H9 (cell line): ENCODE measurements at regions not wholly inside any gene's neighbourhood (a gene's known extent, or its start where the extent isn't known, plus 50 kb on each side); places are given as distances from the start of the nearest gene placed in this dataset.

Source experiments
- DNase-seq: peaks from one replicate; pipeline ENCODE4 v3.0.0-alpha.2; 2017
- H2AFZ ChIP-seq: one replicate; pipeline ENCODE4 v1.6.1; 2013; ENCODE audit warnings: mild to moderate bottlenecking, low read length, control low read depth, moderate library complexity
- H2AK5ac ChIP-seq: 2 replicates; pipeline ENCODE4 v1.6.1; 2013; ENCODE audit warnings: low read length, control low read depth, mixed read lengths; ENCODE audit not compliant: insufficient read length
- H2BK120ac ChIP-seq: one replicate; pipeline ENCODE4 v1.6.1; 2013; ENCODE audit warnings: low read depth, mild to moderate bottlenecking, low read length, control low read depth, inconsistent platforms; ENCODE audit not compliant: poor library complexity, severe bottlenecking
- H2BK12ac ChIP-seq: 2 replicates; pipeline ENCODE4 v1.6.1; 2013; ENCODE audit warnings: low read length, control low read depth, mixed read lengths, low read depth; ENCODE audit not compliant: insufficient read length
- H2BK15ac ChIP-seq: 2 replicates; pipeline ENCODE4 v1.6.1; 2013; ENCODE audit warnings: low read depth, low read length, control low read depth
- H2BK20ac ChIP-seq: one replicate; pipeline ENCODE4 v1.6.1; 2013; ENCODE audit warnings: low read depth, mild to moderate bottlenecking, low read length, control low read depth, inconsistent platforms; ENCODE audit not compliant: poor library complexity, severe bottlenecking
- H2BK5ac ChIP-seq: 2 replicates; pipeline ENCODE4 v1.6.1; 2013; ENCODE audit warnings: low read length, control low read depth, mixed read lengths; ENCODE audit not compliant: insufficient read length
- H3K14ac ChIP-seq: 2 replicates; pipeline ENCODE4 v1.6.1; 2013; ENCODE audit warnings: low read length, control low read depth; ENCODE audit not compliant: insufficient read depth
- H3K18ac ChIP-seq: 2 replicates; pipeline ENCODE4 v1.6.1; 2013; ENCODE audit warnings: low read depth, mild to moderate bottlenecking, mixed read lengths, low read length, control low read depth; ENCODE audit not compliant: insufficient read length
- H3K23ac ChIP-seq: 2 replicates; pipeline ENCODE4 v1.6.1; 2013; ENCODE audit warnings: low read length, control low read depth, mixed read lengths, low read depth; ENCODE audit not compliant: insufficient read length
- H3K23me2 ChIP-seq: 2 replicates; pipeline ENCODE4 v1.6.1; 2013; ENCODE audit warnings: low read depth, mild to moderate bottlenecking, mixed read lengths, low read length, control low read depth; ENCODE audit not compliant: insufficient read length, poor library complexity, severe bottlenecking
- H3K27ac ChIP-seq: 2 replicates; pipeline ENCODE4 v1.5.1; 2013; ENCODE audit warnings: low read length, control low read depth, mixed read lengths, low read depth; ENCODE audit not compliant: insufficient read length
- H3K27me3 ChIP-seq: 2 replicates; pipeline ENCODE4 v1.6.1; 2013; ENCODE audit warnings: low read length, control low read depth, inconsistent platforms; ENCODE audit not compliant: insufficient read depth
- H3K4ac ChIP-seq: 2 replicates; pipeline ENCODE4 v1.6.1; 2013; ENCODE audit warnings: low read depth, mild to moderate bottlenecking, control low read depth, inconsistent platforms, low read length, moderate library complexity
- H3K4me1 ChIP-seq: 2 replicates; pipeline ENCODE4 v1.6.1; 2013; ENCODE audit warnings: low read length, control low read depth, inconsistent platforms; ENCODE audit not compliant: insufficient read depth
- H3K4me2 ChIP-seq: 2 replicates; pipeline ENCODE4 v1.6.1; 2013; ENCODE audit warnings: low read length, control low read depth, mixed read lengths; ENCODE audit not compliant: insufficient read length, insufficient read depth
- H3K56ac ChIP-seq: 2 replicates; pipeline ENCODE4 v1.6.1; 2013; ENCODE audit warnings: low read depth, mild to moderate bottlenecking, mixed read lengths, low read length, control low read depth; ENCODE audit not compliant: insufficient read length
- H3K79me1 ChIP-seq: 2 replicates; pipeline ENCODE4 v1.6.1; 2013; ENCODE audit warnings: low read depth, mild to moderate bottlenecking, moderate library complexity, low read length, control low read depth, inconsistent platforms; ENCODE audit not compliant: insufficient read depth, poor library complexity, severe bottlenecking
- H3K79me2 ChIP-seq: 2 replicates; pipeline ENCODE4 v1.6.1; 2013; ENCODE audit warnings: low read length, control low read depth, inconsistent platforms; ENCODE audit not compliant: insufficient read depth
- H3K9ac ChIP-seq: 2 replicates; pipeline ENCODE4 v1.6.1; 2013; ENCODE audit warnings: low read length, control low read depth, mixed read lengths; ENCODE audit not compliant: insufficient read length; ENCODE audit errors: extremely low read depth
- H3K9me3 ChIP-seq: one replicate; pipeline ENCODE4 v1.6.1; 2013; ENCODE audit warnings: low read depth, low read length, inconsistent platforms; ENCODE audit not compliant: control insufficient read depth
- H3T11ph ChIP-seq: one replicate; pipeline ENCODE4 v1.6.1; 2013; ENCODE audit warnings: mild to moderate bottlenecking, low read length, control low read depth, inconsistent platforms
- H4K20me1 ChIP-seq: one replicate; pipeline ENCODE4 v1.6.1; 2013; ENCODE audit not compliant: control insufficient read depth, insufficient read length, insufficient read depth
- H4K5ac ChIP-seq: 2 replicates; pipeline ENCODE4 v1.6.1; 2013; ENCODE audit warnings: low read depth, mild to moderate bottlenecking, mixed read lengths, low read length, control low read depth; ENCODE audit not compliant: insufficient read length
- H4K8ac ChIP-seq: replicated peaks from 2 replicates; pipeline ENCODE4 v1.6.1; 2013; ENCODE audit warnings: low read length, control low read depth, mixed read lengths, low read depth; ENCODE audit not compliant: insufficient read length
- H4K91ac ChIP-seq: 2 replicates; pipeline ENCODE4 v1.6.1; 2013; ENCODE audit warnings: low read depth, mild to moderate bottlenecking, moderate library complexity, mixed read lengths, low read length, control low read depth; ENCODE audit not compliant: insufficient read length
- H3K27ac Mint-ChIP-seq, 3 experiments: 2 replicates in 2 of 3; 3 replicates in 1 of 3; pipeline ENCODE4 v1.8.0; 2020 to 2021; ENCODE audit warnings: mixed read lengths in 3 of 3, mild to moderate bottlenecking in 1 of 3, moderate library complexity in 1 of 3
- H3K27me3 Mint-ChIP-seq: 2 replicates; pipeline ENCODE4 v1.8.0; 2021; ENCODE audit warnings: low read depth, mild to moderate bottlenecking, moderate library complexity, mixed read lengths
- H3K36me3 Mint-ChIP-seq, 3 experiments: 2 replicates in 2 of 3; 3 replicates in 1 of 3; pipeline ENCODE4 v1.8.0; 2020 to 2021; ENCODE audit warnings: low read depth in 3 of 3, mixed read lengths in 3 of 3; ENCODE audit not compliant: insufficient read depth in 1 of 3
- H3K4me1 Mint-ChIP-seq, 2 experiments: 2 replicates each; pipeline ENCODE4 v1.8.0; 2020; ENCODE audit warnings: mixed read lengths in 2 of 2
- H3K4me3 Mint-ChIP-seq, 2 experiments: 2 replicates in 1 of 2; 3 replicates in 1 of 2; pipeline ENCODE4 v1.8.0; 2020 to 2021; ENCODE audit warnings: mild to moderate bottlenecking in 2 of 2, mixed read lengths in 2 of 2, moderate library complexity in 1 of 2
- H3K9me3 Mint-ChIP-seq, 2 experiments: 2 replicates in 1 of 2; 3 replicates in 1 of 2; pipeline ENCODE4 v1.8.0; 2020; ENCODE audit warnings: mild to moderate bottlenecking in 2 of 2, mixed read lengths in 2 of 2, moderate library complexity in 1 of 2
- CTCF ChIP-seq: fragments of 200-600 bp; sonication (generic); conservative IDR thresholded peaks from 3 replicates; pipeline ENCODE4 v1.8.0; 2021; ENCODE audit warnings: antibody characterized with exemption, mild to moderate bottlenecking
- WGBS: extraction: QIAGEN DNeasy Blood & Tissue Kit; methylation state at CpG from one replicate; pipeline ENCODE4 v1.1.7; 2013; ENCODE audit warnings: missing lambda C conversion rate, low lambda C conversion rate, mixed read lengths; ENCODE audit not compliant: insufficient read length; ENCODE audit errors: extremely low coverage; 5-methylcytosine and 5-hydroxymethylcytosine counted together

GRCh38 chr13:79051472-79051871 lies 354.6 kb downstream of the RBM26 start:
- H4K20me1 ChIP-seq = no peaks in the 10 kb centered on the region
- H3K4ac ChIP-seq = no peak overlapping the region
- Mint-ChIP-seq H3K4me1 (peaks cover 0 to 11% of the 10 kb centered on the region in 2 experiments; a peak in 2 of 4 replicates), H3K27me3 (peaks cover 19% of the 10 kb centered on the region), H3K9me3 (no peaks in the 10 kb centered on the region; a peak in 1 of 5 replicates), H3K36me3 (no peaks in the 10 kb centered on the region), H3K27ac (no peak overlapping the region), H3K4me3 (no peak overlapping the region)
- H3K79me1 ChIP-seq = no peaks in the 10 kb centered on the region
- H3K18ac ChIP-seq = no peak overlapping the region
- no peaks in the 10 kb centered on the region for H3K79me2 ChIP-seq
- no peak for DNase-seq
- no peak overlapping the region for H4K91ac ChIP-seq
- TF ChIP-seq CTCF = no peak
- no peak overlapping the region for H2AFZ ChIP-seq
- no peak overlapping the region for H3K9ac ChIP-seq
- no peak overlapping the region for H4K5ac ChIP-seq
- H2BK5ac ChIP-seq = no peak overlapping the region
- H2BK120ac ChIP-seq = no peak overlapping the region
- H3K23ac ChIP-seq = no peak overlapping the region
- no peaks in the 10 kb centered on the region for H3K23me2 ChIP-seq
- no peaks in the 10 kb centered on the region; the same call in 1 of the 2 replicates for H3K27me3 ChIP-seq
- H3T11ph ChIP-seq = no peak overlapping the region
- H2BK15ac ChIP-seq = no peak overlapping the region
- no peak overlapping the region for H3K27ac ChIP-seq
- no peak overlapping the region for H2BK20ac ChIP-seq
- H3K14ac ChIP-seq = no peak overlapping the region
- no peaks in the 10 kb centered on the region for H3K4me1 ChIP-seq
- H3K9me3 ChIP-seq = no peaks in the 10 kb centered on the region
- H2BK12ac ChIP-seq = no peak overlapping the region
- no peak overlapping the region for H3K4me2 ChIP-seq
- no CpG with 5 or more reads among the region's 1 CpG for WGBS
- H3K56ac ChIP-seq = no peak overlapping the region
- no peak overlapping the region for H4K8ac ChIP-seq
- H2AK5ac ChIP-seq = no peak overlapping the region
